ENCODE measurements at regions not wholly inside any gene's neighbourhood (a gene's known extent, or its start where the extent isn't known, plus 50 kb on each side); places are given as distances from the start of the nearest gene placed in this dataset.

DNA sequence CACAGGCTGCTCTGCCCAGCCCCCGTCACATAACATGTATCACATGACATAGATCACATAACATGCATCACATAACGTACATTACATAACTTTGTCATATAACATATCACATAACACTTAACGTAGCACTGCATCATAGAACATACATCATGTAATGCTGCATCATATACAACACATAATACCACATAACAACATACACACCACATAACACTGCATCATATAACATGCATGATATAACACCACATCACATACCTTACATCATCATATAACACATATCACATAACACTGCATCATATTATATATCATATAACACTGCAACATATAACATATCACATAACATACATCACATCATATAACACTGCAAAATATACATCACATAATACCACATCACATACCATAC lies 83.8 kb downstream of the AXIN2 start:
- DNase-seq = no peak

DNA sequence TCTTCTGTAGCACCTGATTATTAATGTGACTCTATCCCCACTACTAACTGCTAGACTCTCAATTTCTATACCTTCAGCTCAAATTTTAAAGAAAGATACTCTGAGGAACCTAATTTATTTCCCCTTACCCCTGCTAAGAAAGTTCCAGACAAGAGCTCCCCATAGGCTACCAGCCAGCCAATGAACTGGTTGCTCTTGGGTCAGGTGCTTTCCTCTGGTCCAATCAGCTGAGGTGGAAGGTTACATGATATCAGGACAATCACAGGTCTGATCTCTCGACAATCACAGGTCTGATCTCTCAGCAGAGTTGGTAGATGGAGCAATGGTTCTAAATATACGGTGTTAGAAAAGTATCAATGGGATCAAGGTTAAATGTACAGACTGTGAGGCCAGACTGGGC lies 86.8 kb downstream of the AXIN2 start:
- DNase-seq = no peak

DNA sequence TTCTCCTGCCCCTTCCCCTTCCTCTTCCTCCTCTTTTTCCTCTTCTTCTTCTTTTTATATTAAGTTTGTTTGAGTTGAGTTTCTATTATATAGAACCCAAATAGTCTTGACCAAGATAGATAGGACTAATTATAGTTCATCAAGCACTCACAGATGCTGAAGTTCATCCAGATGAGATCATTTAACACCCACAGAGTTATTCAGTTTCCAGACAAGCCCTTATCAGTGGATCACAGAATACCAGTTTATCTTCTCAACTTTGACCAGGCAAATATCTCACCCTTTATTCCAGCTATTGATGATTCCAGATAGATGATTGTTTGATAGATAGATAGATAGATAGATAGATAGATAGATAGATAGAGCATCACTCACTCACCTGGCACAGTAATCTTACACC lies 87.5 kb downstream of the AXIN2 start:
- no peak for DNase-seq

DNA sequence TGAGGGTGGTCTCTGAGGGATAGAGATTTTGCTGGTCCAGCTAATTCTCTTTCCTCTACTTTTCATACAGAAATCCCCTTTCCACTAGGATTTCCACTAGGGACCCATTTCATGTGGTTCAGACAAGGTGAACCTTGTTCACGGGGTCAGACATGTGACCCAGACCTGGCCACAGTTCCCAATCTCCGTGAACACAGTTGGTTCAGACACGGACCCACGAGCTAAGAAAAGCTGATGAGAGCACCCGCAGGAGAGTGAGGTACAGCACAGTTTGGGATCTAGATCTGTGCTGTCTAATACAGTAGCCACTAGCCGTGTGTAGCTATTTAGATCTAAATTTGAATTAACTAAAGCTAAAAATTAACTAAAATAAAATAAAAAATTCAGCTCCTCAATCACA lies 88.1 kb downstream of the AXIN2 start:
- no peak for DNase-seq

DNA sequence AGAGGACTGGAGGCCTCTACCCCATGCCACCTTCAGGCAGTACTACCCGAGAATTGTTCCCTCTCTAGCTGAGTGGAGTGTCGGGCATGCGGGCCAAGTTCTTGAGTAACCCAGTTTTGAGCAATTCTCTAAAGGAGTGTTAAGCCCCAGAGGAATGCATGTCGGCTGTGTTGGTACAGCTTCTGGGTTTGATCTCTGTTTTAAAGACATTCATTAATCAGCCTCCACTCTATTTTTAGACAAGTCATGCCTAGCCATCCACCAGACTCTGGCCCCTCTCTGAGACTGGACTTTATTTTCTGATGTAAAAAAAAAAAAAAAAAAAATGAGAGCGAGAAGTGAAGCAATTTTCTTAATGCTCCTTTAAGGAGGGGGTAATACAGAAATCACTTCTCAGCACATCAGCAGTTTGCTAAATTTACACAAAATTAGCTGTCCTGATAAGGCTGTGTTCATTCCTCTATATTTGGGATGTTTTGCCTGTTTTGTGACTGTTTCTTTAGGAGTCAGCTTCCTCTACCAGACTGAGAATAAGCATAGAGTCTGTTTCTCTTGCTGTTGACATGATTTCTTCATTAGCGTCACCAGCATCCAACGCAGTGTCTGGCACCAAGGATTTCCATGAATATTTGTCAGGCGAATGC lies 88.7 kb downstream of the AXIN2 start:
- DNase-seq = no peak

DNA sequence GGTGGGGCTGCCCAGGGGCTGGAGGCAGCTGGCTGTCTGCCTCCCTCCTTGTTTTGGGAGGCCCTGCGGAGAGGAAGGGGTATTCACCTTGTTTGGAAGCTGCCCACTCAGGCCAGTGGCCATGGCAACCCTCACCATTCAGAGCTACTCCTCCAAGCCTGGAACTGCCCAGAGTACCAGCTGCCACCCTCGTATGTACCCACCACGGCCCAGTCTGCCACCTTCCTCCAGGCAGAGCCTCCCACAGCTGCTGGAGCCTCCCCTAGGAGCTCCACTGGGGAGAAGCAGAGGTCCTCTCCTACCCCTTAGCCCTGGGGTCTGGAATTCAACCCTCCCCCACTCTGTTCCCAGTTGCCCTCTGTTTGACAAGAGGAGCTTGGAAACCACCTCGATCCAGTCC lies 90.7 kb downstream of the AXIN2 start:
- no peak for DNase-seq

DNA sequence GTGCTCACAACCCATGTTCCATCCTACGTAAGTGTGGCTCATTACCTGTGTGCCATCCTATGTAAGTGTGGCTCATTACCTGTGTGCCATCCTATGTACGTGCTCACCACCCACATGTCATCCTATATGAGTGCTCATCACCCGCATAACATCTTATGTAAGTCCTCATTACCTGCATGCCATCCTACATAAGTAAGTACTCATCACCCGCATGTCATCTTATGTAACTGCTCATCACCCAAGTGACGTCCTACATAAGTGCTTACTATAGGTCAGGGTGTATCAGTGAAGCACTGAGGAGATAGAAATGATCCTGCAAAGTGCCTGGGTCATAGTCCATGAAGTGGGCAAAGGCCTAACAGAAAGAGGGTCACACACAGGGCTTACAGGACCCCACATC lies 93.1 kb downstream of the AXIN2 start:
- DNase-seq = no peak

DNA sequence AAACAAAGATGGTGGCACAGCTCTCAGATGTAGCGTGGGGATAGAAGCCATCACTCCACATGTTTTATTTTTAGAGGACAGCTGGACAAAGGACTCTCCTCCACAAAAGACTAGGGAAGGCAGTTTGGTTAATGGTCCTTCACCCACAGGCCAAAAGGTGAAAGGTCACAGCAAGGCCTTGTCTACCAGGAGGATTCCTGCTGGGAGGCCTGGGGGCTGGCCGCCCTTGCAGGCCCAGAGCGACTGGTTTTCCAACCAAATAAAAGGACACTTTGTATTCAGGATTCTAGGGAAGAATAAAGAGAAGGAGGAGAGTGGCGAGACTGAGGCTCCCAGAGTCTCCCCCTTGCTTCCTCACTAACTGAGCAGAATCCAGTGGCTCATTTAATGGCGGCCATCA lies 94.3 kb downstream of the AXIN2 start:
- DNase-seq = no peak

DNA sequence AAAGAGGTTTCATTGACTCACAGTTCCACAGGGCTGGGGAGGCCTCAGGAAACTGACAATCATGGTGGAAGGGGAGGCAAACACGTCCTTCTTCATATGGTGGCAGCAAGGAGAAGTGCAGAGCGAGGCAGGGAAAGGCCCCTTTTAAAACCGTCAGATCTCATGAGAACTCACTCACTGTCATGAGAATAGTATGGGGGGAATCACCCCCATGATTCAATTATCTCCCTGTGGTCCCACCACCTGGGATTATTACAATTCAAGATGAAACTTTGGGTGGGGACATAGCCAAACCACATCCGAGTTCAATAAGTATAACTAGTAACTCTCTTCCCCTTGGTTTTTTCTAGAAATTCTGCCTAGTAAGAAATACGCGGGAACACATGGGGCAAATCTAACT lies 94.9 kb downstream of the AXIN2 start:
- DNase-seq = no peak

DNA sequence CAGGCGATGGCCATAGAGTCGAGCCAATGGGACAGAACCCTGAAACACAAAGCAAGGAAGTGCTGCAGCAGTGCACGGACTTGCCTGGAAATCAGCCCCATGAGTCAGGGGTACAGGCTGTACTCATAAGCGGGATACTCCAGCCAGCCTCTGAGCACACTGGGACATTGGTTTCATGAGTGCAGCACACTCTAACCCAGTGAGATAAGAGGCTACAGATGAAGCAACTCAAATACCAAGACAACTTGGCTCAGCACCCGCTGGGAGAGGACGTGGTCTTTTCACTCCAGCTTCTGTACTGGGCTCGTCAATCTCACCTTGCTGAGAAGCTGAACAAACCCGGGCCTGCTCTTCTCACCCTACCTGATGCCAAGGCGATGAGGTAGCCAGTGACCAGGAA lies 98.2 kb downstream of the AXIN2 start:
- DNase-seq = no peak

DNA sequence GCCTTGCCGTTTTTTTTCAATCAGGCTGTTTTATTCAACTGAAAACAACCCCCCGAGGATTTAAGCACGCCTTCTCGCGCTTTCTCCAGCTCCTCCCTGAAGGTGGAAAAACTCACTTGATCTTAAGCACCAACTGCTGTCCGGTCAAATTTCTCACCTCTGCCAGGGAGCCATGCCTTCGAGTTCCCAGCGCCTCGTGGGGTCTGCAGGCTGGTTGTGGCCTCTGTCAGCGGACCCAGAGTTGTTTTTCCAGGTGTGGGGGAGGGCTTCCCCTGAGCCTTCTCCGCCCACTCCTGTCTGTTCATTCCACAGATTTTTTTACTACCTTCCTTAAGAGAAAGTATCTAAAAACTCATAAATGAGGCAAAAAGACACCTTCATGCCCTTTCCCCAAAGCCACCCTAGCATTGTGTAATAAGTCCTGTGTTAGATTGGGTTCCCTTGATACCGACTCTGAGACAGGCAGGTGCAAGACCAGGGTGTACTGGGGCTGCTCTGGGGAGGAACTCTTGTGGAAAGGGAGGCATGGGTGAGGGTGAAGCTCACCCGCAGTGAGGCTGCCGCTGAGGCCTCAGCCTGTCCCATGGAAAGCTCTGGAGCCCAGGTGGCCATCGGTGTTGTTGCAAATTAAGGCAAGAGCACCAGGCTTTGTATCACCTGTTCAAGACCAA lies 101.6 kb downstream of the AXIN2 start:
- DNase-seq = no peak

DNA sequence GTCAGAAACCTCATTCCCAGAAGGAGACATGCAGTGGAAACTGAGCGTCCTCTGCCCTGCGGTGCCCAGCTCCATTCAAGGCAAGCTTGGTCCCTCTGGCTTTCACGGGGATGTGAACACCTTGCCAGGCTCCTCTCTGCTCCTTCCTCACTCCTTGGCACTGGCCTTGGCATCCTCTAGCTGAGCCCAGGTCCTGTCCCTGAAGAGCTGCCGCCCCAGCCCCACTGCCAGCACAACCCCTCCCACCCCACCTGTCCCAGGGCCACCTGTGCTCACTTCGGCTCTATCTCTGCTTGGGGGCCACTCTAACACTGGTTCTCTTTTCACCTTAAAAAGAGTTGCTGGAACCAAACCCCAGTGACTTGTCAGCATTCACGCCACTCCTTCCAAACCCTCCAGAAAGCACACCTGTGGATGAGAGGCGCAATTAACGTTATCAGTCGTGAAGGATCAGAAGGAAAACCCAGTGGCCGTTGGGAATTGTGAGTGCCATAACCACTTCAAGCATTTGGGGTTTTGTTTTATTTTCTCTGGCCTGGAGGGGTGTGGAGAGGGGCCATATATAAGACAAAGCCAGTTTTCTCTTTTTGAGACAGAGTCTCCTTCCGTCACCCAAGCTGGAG lies 103.7 kb downstream of the AXIN2 start:
- no peak for DNase-seq

DNA sequence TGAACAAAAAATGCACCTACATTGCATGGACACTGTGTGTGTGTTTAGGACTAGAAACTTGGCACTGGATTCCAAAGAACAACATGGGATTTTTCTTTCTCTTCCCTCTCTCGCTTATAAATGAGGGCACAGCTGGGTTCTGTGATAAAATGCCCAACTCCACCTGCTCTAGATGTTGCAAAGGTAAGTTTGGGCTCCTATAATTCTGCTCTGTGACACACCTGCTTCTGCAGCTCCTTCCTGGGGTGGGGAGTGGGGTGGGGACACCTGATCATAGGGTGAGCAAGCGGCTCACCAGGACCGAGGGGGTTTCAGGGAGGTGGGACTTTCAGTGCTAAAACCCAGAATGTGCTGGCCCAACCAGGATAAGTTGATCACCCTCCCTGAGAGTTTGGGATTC lies 104.3 kb downstream of the AXIN2 start:
- DNase-seq = no peak

DNA sequence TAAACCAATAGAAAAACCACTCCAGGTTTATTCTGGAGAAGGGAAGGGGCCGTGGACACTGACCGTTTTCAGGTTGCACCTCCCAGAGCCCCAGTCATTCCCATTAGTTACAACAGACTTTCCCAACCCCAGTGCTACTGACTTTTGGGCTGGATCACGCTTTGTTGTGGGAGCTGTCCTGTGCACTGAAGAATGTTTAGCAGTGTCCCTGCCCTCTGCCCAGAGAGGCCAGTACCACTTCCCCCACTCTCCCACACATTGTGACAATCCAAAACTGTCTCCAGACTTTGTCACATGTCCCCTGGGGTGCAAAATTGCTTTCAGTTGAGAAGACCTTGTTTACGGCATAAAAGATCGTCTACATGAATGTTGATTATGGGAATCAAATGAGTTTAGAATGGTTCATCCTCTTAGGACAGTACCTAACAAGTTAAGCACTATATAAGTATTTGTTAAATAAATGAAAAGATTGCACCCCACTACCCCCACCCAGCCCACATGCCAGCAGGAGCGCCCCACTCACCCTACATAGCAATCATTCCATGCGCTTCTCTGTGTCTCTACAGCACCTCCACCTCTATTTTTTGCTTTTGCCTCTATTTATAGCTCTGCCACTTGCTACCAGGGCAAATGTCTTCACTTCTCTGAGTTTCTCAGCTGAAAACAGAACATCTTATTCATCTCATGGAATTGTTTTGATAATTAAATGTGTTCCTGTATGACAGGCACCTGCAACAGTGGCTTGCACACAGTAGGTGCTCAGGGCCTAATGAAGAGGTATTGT lies 104.9 kb downstream of the AXIN2 start:
- no peak for DNase-seq

DNA sequence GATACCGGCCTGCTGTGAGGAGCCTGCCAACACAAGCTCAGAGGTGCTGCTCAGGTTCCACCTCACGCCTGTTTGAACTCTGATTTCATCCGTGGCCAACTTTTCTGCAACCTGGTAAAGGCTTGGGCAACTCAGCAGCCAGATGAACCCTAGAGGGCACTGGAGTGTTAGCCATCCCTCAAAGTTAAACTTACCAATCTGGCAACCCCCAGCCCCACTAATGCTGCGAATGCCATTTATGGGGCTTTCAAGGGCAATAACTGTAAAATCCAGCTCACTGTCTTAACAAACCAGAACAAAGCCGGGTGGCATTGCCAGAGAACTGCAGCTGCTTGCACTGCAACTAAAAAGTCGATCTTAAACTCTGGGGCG lies 105.5 kb downstream of the AXIN2 start:
- no peak for DNase-seq

DNA sequence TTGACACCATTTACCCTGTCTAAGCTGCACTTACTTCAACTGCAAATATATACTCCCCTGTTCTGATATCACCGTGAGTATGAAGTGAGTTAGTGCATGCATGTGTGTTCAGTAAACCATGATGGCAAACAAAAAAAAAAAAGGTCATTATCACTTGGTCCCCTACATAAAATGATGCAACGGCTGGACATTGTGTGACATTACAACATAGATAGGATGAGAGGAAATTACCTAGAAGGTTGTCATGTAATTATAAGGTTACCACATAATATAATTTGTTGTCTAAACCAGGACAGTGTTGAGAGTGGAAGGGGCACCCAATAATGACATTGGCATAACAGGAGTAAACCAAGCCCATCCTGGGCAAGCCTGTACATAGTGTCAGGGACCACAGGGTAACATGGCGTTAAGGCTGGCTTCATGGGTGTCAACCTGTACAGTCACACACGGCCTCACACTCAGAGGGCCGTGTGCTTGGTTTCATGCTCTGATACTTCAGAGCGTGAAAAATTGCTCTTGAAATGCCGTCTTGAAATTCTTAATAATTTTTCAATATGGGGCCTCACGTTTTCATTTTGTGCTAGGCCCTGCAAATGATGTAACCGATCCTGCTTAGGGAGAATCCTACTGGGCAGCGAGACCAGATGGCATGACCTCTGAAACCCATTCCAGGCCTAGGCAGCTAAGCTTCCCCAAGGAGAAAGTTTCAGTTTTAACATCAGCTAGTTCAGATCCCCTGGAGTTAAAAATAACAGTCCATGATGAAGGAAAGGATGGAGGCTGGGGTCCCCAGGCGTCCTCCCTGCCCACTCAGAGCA lies 106.1 kb downstream of the AXIN2 start:
- DNase-seq = no peak

DNA sequence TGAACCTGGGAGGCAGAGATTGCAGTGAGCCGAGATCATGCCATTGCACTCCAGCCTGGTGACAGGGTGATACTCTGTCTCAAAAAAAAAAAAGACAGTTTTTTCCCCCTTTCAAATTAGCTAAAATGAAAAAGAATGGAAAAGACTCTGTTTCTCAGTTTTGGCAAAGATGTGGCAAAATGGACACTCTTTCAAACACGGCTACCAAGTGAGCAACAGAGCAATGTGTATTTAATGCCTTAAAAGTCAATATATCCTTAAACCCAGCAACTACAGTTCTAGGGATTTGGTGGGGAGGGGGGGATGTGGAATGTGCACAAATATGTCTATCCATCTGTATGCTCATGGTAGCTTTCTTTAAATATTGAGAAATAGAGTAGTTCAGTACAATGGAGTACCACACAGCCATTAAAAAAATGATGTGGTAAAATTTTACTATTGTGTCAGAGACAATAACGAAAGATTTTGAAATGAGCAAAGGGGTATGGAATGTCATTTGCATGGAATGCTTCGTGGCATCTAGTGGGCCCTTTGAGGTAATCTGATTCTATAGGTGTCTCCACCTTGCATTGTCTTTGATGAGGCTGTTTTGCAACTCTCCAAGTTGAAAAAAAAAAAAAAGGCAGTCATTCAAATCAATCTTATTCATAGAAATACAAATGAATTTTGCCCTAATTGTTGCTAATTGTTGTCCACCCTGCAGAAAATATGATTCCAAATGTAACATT lies 108.1 kb downstream of the AXIN2 start:
- no peak for DNase-seq

DNA sequence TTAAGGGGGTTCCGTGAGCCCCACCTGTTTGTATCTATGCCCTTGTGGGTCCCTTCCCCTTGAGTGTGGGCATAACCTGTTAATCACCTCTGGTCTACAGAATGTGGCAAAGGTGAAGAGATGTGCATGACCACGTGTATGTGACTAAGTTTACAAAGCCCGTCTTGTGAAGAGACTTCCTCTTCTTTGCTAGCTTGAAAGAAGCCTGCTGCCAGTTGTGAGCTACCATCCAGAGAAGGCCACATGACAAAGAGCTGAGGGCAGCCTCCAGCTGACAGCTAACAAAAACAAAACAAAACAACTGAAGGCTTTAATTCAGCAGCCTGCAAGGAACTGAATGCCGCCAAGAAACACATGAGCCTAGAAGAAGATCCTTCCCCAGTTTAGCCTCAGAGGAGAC lies 112.0 kb downstream of the AXIN2 start:
- DNase-seq = no peak

DNA sequence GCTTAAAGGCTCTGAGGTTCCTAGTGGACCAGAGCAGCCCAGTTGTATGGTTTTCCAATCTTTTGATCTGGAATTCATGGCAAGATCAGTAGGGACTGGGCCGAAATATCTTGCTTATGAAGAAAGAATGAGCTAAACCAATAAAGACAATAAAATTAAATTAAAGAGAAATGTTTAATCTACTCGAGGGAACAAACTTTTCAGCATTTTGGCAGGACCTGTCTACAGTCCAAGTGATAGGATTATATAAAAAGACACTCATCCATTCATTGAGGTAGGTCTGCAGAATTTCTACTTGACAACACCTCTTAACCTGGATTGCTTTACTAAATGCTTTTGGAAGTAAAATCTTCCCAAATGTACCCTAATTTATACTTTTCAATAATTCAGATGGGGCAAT lies 113.6 kb downstream of the AXIN2 start:
- no peak for DNase-seq

DNA sequence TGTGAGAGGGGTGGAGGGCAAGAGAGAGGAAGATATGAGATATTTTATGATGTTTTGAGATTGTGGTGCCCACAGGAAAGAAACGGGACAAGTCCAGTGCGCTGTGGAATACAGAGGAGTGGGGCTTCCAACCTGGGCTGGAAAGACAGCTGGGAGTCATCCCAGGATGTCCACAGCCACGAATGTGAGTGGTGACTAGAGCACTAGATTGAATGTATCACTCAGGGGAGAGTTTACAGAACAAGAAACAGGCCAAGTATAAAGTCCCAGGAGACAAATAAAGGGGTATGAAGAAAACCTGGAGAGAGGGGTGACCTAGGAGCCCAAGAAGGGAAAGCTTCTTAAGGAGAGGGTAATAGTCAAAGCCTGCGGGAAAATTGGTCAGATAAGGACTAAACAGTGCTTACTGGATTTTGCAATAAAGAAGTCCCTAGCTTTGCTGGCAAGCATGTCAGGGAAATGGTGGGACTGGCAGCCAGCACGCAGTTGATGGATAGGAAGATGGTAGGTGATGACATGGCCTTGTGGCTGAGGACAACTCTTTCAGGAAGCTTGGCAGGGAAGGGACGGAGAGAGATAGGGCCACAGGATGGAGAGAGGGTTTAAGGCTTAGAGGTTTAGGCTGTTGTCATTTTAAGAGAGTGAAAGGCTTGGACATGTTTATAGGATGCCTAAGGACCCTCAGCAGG lies 114.5 kb downstream of the AXIN2 start:
- DNase-seq = no peak

DNA sequence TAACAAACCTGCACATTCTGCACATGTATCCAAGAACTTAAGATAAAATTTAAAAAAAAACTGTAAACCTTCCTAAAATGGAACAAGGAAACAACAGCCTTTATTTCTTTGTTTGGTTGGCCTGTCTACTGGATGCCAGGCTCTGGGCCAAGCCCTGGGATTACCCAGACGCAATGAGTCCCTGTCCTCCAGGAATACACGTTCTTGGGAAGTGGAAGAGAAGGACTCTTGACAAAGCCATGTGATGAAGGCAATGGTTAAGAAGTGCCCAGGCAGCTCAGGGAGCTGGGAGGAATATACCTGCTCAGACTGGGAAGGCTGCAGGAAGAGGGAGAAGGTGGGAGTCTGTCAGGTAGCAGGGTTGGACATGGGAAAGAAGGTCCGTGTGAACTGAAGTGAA lies 115.4 kb downstream of the AXIN2 start:
- no peak for DNase-seq

DNA sequence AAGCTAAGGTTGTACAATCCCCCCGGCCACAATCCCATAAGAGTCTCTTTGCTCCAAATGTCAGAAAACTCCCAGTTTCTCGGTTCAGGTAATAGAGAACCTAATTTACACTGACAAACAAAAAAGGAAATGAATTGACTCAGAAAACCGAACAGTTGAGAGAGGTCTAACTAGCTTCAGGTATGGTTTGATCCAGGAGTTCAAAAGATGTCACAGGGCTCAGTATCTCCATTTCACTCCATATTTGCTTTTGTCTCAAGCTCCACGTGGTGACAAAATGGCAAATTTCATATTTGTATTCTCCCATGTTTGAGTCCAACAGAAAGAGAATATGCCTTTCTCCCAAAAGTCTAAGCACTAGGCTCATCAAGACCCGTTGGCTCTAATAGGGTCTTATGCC lies 117.4 kb downstream of the AXIN2 start:
- no peak for DNase-seq

Data from SHP77 (cell line).